WERI-Rb-1 (cell line): ENCODE measurements at regions not wholly inside any gene's neighbourhood (a gene's known extent, or its start where the extent isn't known, plus 50 kb on each side); places are given as distances from the start of the nearest gene placed in this dataset.

Experiments used
- DNase-seq: peaks from one replicate; pipeline ENCODE4 v3.0.0-alpha.2; 2020
- H3K27ac ChIP-seq: fragments of 250-450 bp; sonication (Bioruptor Pico); 2 replicates; pipeline ENCODE4 v1.5.1; 2020; ENCODE audit warnings: mild to moderate bottlenecking, moderate library complexity
- H3K27me3 ChIP-seq: fragments of 250-450 bp; sonication (Bioruptor Pico); 2 replicates; pipeline ENCODE4 v1.5.1; 2021; ENCODE audit warnings: mild to moderate bottlenecking, low read depth, moderate library complexity; ENCODE audit not compliant: insufficient read depth, severe bottlenecking
- H3K36me3 ChIP-seq: fragments of 250-450 bp; sonication (Bioruptor Pico); 2 replicates; pipeline ENCODE4 v1.5.1; 2020; ENCODE audit warnings: mild to moderate bottlenecking, moderate library complexity
- H3K4me3 ChIP-seq: 2 replicates; pipeline ENCODE4 v1.5.1; 2011; ENCODE audit warnings: low read depth, mild to moderate bottlenecking, control low read depth, low read length
- H3K9me3 ChIP-seq: fragments of 250-450 bp; sonication (Bioruptor Pico); 2 replicates; pipeline ENCODE4 v1.5.1; 2021; ENCODE audit warnings: mild to moderate bottlenecking, moderate library complexity; ENCODE audit not compliant: severe bottlenecking
- CTCF ChIP-seq: IDR thresholded peaks from 2 replicates; pipeline ENCODE4 v1.5.1; 2011; ENCODE audit warnings: low read depth, mild to moderate bottlenecking, control low read depth, inconsistent platforms, low read length

GRCh38 chr6:142679907-142680700 lies 264.9 kb downstream of the HIVEP2 start:
- H3K36me3 ChIP-seq: no peaks in the 10 kb centered on the region
- H3K27ac ChIP-seq: no peak overlapping the region
- peaks cover 3% of the 10 kb centered on the region for H3K27me3 ChIP-seq
- H3K9me3 ChIP-seq: no peaks in the 10 kb centered on the region
- TF ChIP-seq CTCF: no peak
- H3K4me3 ChIP-seq: no peak overlapping the region
- no peak for DNase-seq

DNA sequence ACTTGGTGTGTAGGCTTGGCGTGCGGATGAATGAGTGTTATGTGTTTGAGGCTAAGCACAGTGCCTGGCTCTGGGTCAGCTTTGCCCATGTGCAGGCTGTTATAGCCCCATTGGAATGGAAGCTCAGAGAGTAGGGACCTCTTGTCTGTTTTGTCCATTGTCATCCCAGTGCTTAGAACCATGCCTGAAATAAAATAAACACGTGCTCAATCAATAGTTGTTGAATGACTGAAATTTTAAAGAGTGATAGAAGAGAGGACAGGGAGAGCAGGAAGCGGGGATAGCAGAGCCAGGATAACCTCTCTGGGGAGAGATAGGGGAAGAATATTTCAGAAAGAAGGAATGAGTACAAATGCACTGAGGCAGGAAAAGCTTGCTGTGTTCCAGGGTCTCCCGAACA lies 263.9 kb downstream of the HIVEP2 start:
- H3K9me3 ChIP-seq: no peaks in the 10 kb centered on the region
- peaks cover 3% of the 10 kb centered on the region for H3K27me3 ChIP-seq
- H3K4me3 ChIP-seq: no peak overlapping the region
- no peak for DNase-seq
- H3K36me3 ChIP-seq: no peaks in the 10 kb centered on the region
- H3K27ac ChIP-seq: no peak overlapping the region
- no peak for TF ChIP-seq CTCF

DNA sequence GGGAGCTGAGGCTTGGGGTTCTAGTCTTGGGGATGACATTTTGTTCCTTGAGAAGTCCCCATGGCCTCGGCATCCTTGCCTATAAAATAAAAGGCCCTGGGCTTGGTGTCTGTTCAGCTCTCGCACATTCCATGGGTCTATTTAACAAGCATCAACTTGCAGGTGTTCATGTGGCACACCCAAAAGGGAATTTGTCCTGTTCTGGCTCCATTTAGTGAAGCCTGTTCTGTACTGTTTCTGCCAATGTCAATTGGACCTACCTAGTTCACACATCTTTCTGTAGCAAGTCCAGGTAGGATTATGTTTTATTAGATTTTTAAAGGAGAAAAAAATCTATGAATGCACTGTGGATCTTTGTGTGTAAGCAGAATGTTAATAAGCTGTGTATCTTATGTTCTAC lies 262.0 kb downstream of the HIVEP2 start:
- Histone ChIP-seq H3K36me3 (no peaks in the 10 kb centered on the region), H3K27ac (no peak overlapping the region), H3K9me3 (no peaks in the 10 kb centered on the region), H3K4me3 (no peak overlapping the region), H3K27me3 (peaks cover 3% of the 10 kb centered on the region)
- DNase-seq: no peak
- TF ChIP-seq CTCF: no peak

GRCh38 chr6:142683714-142684141 lies 261.2 kb downstream of the HIVEP2 start:
- Histone ChIP-seq H3K4me3 (no peak overlapping the region), H3K27me3 (peaks cover 3% of the 10 kb centered on the region), H3K9me3 (no peaks in the 10 kb centered on the region), H3K27ac (no peak overlapping the region), H3K36me3 (no peaks in the 10 kb centered on the region)
- TF ChIP-seq CTCF: no peak
- DNase-seq: no peak

DNA sequence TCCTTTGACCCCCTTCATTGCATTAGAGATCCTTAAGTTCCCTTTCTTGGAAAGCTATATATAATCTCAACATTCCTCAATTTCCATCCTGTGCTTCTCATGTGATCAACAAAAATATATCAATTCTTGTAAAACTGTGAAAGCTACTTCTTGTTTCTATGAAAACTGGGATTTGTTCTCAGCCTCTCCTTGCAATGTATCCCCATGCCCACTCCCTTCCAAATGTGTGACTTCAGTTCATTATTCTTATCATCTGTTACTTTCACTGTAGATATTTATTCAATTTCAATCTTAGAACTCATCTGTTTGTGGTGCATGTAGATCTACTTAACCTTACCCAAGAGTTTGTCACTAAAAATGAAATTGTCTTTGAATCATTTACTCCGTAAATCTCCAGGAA lies 260.6 kb downstream of the HIVEP2 start:
- no peak for TF ChIP-seq CTCF
- no peak overlapping the region for H3K27ac ChIP-seq
- no peak overlapping the region for H3K4me3 ChIP-seq
- no peaks in the 10 kb centered on the region for H3K36me3 ChIP-seq
- no peaks in the 10 kb centered on the region for H3K9me3 ChIP-seq
- peaks cover 3% of the 10 kb centered on the region for H3K27me3 ChIP-seq
- no peak for DNase-seq

DNA sequence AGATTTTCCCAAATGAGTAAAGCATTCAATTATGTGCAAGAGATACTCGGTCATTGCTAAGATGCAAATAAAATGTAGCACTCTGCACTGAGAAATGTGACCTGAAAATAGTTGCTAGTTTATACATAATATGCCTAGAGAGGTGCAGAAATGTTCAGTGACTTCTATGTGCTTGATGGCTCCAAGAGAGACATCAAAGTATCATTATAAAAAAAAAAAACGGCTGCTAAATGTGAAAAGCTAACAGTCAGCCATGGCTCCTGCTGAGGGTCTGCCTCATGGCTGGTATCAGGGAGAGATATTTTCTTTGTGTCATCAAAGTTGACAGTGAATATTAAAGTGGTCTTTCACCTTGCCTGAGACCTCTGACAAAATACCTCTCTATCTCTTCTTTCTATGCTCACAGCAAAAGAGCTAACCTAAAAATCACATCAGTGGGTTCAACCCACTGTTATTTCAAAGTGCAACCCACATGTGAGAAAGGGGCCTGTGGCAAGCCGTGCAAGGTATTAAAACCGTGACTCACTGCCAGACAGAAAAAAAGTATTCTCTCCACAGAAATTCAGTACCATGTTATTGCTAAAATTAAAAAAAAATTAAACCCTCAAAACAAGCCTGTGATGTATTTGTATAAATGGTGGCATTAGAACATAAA lies 259.0 kb downstream of the HIVEP2 start:
- no peak for TF ChIP-seq CTCF
- H3K9me3 ChIP-seq: no peaks in the 10 kb centered on the region
- no peaks in the 10 kb centered on the region for H3K36me3 ChIP-seq
- H3K27me3 ChIP-seq: no peaks in the 10 kb centered on the region
- DNase-seq: no peak
- H3K27ac ChIP-seq: no peak overlapping the region
- no peak overlapping the region for H3K4me3 ChIP-seq
